ENCODE measurements at regions not wholly inside any gene's neighbourhood (a gene's known extent, or its start where the extent isn't known, plus 50 kb on each side); places are given as distances from the start of the nearest gene placed in this dataset.

DNA sequence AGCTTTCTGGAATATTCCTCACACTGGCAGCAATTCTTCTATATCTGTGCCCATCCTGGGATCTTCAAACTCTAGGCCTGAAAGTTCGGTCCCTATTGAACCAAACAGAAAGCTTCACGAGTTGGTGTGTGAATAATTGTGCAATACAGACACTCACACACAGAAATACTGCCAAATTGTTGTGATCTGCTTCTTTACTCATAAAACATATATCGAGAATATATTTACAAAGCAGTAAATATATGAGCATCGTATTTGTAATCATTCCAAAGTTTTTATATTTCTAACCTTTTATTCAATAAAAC lies 56.6 kb upstream of the BEX4 start:
- no peak for DNase-seq

DNA sequence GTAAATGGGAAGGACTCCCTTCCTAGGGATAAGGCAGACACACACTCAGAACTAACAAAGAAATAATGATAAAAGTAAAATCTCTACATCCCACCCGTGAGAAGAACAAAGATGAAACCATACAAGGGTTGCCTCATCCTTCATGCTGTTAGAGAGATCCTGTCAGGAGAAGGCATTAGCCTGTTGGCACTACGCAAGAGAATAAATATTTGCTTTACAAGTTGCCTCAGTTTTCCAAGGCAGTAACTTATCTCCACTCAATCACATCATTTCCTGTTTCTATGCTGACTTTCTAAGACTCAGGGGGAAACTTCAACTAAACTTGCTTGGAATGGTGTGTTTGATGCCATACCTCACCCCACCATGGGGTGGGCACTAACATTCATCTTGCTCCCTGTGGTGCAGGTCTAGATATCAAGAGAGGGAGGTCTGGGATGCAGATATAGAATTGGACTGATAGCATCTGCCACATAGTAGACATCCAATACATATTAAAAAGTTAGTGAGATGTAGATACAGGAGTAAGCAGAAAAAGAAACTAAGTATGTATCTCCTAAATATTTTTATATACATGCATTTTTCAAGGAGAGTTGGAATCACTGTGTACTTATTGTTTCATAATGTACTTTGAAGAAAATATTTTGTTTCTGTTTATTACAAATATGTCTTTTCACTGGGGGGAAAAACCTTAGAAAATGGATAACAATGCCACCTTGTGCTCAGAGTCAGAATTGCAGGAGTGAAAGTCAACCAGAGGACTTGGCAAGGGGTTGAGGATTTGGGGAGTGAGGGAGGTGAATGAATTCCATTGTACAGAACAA lies 57.2 kb upstream of the BEX4 start:
- peak; percentile 4 for DNase-seq

DNA sequence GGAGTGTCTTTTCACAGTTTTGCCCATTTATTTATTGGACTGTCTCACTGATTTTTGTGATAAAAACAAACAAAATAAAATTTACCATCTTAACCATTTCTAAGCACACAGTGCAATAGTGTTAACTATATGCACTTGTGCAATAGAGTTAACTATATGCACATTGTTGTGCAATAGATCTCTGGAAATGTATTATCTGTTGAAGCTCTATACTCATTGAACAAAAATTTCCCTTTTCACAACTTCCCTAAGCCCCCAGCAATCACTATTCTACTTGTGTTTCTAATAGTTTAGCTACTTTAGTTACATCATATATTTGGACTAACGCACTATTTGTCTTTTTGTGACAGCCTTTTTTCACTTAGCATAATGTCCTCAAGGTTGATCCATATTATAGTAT lies 59.7 kb upstream of the BEX4 start:
- DNase-seq: no peak

DNA sequence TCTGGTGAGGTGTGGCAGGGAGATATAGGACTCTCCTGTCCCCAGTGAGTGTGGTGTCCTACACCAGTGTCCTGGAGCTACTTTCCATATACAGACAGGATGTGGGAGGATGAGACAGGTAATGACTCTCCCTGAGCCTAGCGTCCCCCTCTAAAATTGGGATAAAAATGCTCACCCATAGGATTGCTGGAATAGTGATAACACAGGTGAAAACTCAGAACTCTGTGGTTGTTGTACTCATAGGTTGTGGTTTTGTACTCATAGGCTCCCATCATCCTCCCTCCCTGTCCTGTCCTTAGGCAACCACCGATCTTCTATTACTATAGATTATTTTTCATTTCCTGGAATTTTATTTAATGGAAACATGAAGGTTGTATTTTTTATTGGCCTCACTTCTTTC lies 60.7 kb upstream of the NXF3 start:
- DNase-seq: no peak

DNA sequence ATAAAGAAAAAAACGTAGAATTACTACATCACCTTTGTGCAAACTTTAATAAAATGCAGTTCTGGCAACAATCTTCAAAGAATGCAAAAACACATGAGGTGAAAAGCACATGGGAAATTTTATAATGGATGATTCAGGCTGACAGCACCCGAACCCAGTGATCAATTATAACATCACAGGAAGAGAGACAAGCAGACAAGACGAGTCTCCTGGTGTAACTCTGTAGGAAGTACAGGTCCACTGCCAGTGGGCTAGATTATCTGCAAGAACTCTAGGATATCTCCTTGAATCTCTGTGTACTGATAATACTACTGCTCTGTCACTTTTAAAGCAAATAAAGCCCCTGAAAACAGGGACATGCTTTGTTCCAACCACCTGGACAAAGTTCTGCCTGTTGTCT lies 58.9 kb upstream of the NXF3 start:
- no peak for DNase-seq

DNA sequence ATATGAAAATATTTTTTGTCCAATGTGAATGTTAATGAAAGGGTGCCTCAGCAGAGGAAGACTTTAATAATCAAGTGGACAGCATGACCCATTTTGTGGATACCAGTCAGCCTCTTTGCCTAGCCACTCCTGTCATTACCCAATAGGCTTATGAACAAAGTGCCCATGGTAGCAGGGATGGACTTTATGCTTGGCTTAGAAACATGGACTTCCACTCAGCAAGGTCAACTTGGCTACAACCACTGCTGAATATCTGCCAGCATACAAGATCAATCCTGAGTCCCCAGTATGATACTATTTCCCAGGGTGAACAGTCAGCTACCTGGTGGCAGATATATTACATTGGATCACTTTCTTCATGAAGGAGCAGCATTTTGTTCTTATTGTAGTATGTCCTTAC lies 56.7 kb upstream of the NXF3 start:
- no peak for DNase-seq

DNA sequence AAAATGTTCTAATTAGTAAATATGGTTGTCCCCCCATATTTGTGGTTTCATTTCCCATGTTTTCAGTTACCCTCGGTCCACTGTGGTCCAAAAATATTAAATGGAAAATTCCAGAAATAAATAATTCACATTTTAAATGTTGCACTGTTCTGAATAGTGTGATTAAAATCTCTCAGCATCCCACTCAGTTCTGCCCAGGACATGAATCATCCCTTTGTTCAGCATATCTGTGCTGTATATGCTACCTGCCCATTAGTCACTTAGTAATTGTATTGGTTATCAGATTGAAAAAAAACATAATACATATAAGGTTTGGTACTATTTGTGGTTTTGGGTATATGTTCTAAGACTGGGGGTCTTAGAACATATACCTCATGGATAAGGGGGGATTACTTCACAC lies 55.1 kb upstream of the NXF3 start:
- DNase-seq: no peak

Measured in NCI-H1436 (cell line).